Uterus (tissue), 2 donors: ENCODE measurements at regions not wholly inside any gene's neighbourhood (a gene's known extent, or its start where the extent isn't known, plus 50 kb on each side); places are given as distances from the start of the nearest gene placed in this dataset.

Source experiments
- CTCF ChIP-seq, 4 experiments: fragments of 200-600 bp in 2 of 4; fragments of 450-650 bp in 2 of 4; sonication (generic) in 2 of 4; IDR thresholded peaks; one replicate each; pipeline ENCODE4 v1.5.1; 2016 to 2019; ENCODE audit warnings: antibody characterized with exemption in 4 of 4, mild to moderate bottlenecking in 2 of 4, moderate library complexity in 1 of 4
- POLR2A ChIP-seq, 2 donors: fragments of 450-650 bp; IDR thresholded peaks; one replicate each; pipeline ENCODE4 v1.6.1; 2016; ENCODE audit warnings: antibody characterized with exemption in 2 of 2, mild to moderate bottlenecking in 1 of 2, moderate library complexity in 1 of 2

GRCh38 chr14:96626121-96626768 is 124.1 kb downstream of the PAPOLA start:
- TF ChIP-seq CTCF (IDR thresholded peaks at IDR 0.05) (no peak), POLR2A (IDR thresholded peaks at IDR 0.05) (no peak)
